Neural progenitor cell (in vitro differentiated cells): ENCODE measurements at regions not wholly inside any gene's neighbourhood (a gene's known extent, or its start where the extent isn't known, plus 50 kb on each side); places are given as distances from the start of the nearest gene placed in this dataset.

Source experiments
- DNase-seq: peaks from one replicate; pipeline ENCODE4 v3.0.0-alpha.2; 2016; ENCODE audit warnings: low spot score
- H2AFZ ChIP-seq: fragments of 200-600 bp; sonication (generic); replicated peaks from 2 replicates; pipeline ENCODE4 v1.6.1; 2016; ENCODE audit warnings: antibody characterized with exemption
- H3F3A ChIP-seq: fragments of 200-600 bp; sonication (generic); 2 replicates; pipeline ENCODE4 v1.6.1; 2016; ENCODE audit warnings: antibody characterized with exemption, low read depth
- H3K27ac ChIP-seq: fragments of 200-600 bp; sonication (generic); 2 replicates; pipeline ENCODE4 v1.5.1; 2016; ENCODE audit warnings: mild to moderate bottlenecking
- H3K27me3 ChIP-seq: fragments of 200-600 bp; sonication (generic); 2 replicates; pipeline ENCODE4 v1.6.1; 2016; ENCODE audit warnings: mild to moderate bottlenecking, moderate library complexity
- H3K36me3 ChIP-seq: fragments of 200-600 bp; sonication (generic); 2 replicates; pipeline ENCODE4 v1.5.1; 2016
- H3K4me1 ChIP-seq: fragments of 200-600 bp; sonication (generic); 2 replicates; pipeline ENCODE4 v1.6.1; 2016; ENCODE audit warnings: mixed run types
- H3K4me2 ChIP-seq: fragments of 200-600 bp; sonication (generic); 2 replicates; pipeline ENCODE4 v1.6.1; 2016
- H3K4me3 ChIP-seq: fragments of 200-600 bp; sonication (generic); 2 replicates; pipeline ENCODE4 v1.5.1; 2016
- H3K79me2 ChIP-seq: fragments of 200-600 bp; sonication (generic); 2 replicates; pipeline ENCODE4 v1.6.1; 2016; ENCODE audit warnings: low read depth
- H3K9ac ChIP-seq: fragments of 200-600 bp; sonication (generic); 2 replicates; pipeline ENCODE4 v1.6.1; 2016
- H3K9me3 ChIP-seq: fragments of 200-600 bp; sonication (generic); 2 replicates; pipeline ENCODE4 v1.5.1; 2016; ENCODE audit warnings: low read depth
- H4K20me1 ChIP-seq: fragments of 200-600 bp; sonication (generic); 2 replicates; pipeline ENCODE4 v1.6.1; 2016; ENCODE audit warnings: low read depth
- H3K27ac Mint-ChIP-seq: 3 replicates; pipeline ENCODE4 v1.8.0; 2021; ENCODE audit warnings: mixed read lengths
- H3K27me3 Mint-ChIP-seq: 2 replicates; pipeline ENCODE4 v1.8.0; 2022; ENCODE audit warnings: low read depth, mild to moderate bottlenecking, inconsistent platforms, moderate library complexity, mixed read lengths; ENCODE audit not compliant: insufficient read depth
- H3K36me3 Mint-ChIP-seq: 3 replicates; pipeline ENCODE4 v1.8.0; 2021; ENCODE audit warnings: mixed read lengths
- H3K4me1 Mint-ChIP-seq: 3 replicates; pipeline ENCODE4 v1.8.0; 2021; ENCODE audit warnings: mixed read lengths
- H3K4me3 Mint-ChIP-seq: 3 replicates; pipeline ENCODE4 v1.8.0; 2021; ENCODE audit warnings: mild to moderate bottlenecking, moderate library complexity, mixed read lengths
- H3K9me3 Mint-ChIP-seq: 3 replicates; pipeline ENCODE4 v1.8.0; 2020; ENCODE audit warnings: mixed read lengths
- CTCF ChIP-seq: fragments of 200-600 bp; sonication (generic); IDR thresholded peaks from 2 replicates; pipeline ENCODE4 v1.5.1; 2017; ENCODE audit warnings: antibody characterized with exemption, mild to moderate bottlenecking
- EZH2 ChIP-seq: fragments of 200-600 bp; sonication (generic); IDR thresholded peaks from 2 replicates; pipeline ENCODE4 v1.6.1; 2017; ENCODE audit warnings: antibody characterized with exemption, mild to moderate bottlenecking, moderate library complexity
- EZH2phosphoT487 ChIP-seq: fragments of 200-600 bp; sonication (generic); IDR thresholded peaks from 2 replicates; pipeline ENCODE4 v1.6.1; 2017; ENCODE audit warnings: antibody characterized with exemption

- Histone ChIP-seq H3K79me2 (no peaks in the 10 kb centered on the region), H3K4me2 (no peak overlapping the region), H3K27ac (no peak overlapping the region), H4K20me1 (no peaks in the 10 kb centered on the region), H3K4me3 (no peak overlapping the region), H3K27me3 (no peaks in the 10 kb centered on the region), H3K9ac (no peak overlapping the region), H2AFZ (no peak overlapping the region), H3K4me1 (no peaks in the 10 kb centered on the region), H3F3A (no peaks in the 10 kb centered on the region), H3K36me3 (no peaks in the 10 kb centered on the region), H3K9me3 (no peaks in the 10 kb centered on the region)
- Mint-ChIP-seq H3K27ac (no peak overlapping the region), H3K4me3 (no peak overlapping the region), H3K4me1 (peaks cover 5% of the 10 kb centered on the region), H3K9me3 (peaks cover 11% of the 10 kb centered on the region), H3K27me3 (peaks cover 3% of the 10 kb centered on the region), H3K36me3 (peaks cover 12% of the 10 kb centered on the region)
- no peak for DNase-seq
- TF ChIP-seq CTCF (no peak), EZH2 (no peak), EZH2phosphoT487 (no peak)
Measured at GRCh38 chr6:112786801-112787200, 439.7 kb downstream of the RFPL4B start.

- H3K4me3 ChIP-seq, result no peak overlapping the region
- no peaks in the 10 kb centered on the region for H3K79me2 ChIP-seq
- H3K36me3 Mint-ChIP-seq, result peaks cover 12% of the 10 kb centered on the region
- no peaks in the 10 kb centered on the region for H3K27me3 ChIP-seq
- H3K27ac ChIP-seq, result no peak overlapping the region
- H3K9ac ChIP-seq, result no peak overlapping the region
- H3K27me3 Mint-ChIP-seq, result peaks cover 3% of the 10 kb centered on the region
- no peak overlapping the region for H3K4me3 Mint-ChIP-seq
- no peak overlapping the region for H2AFZ ChIP-seq
- no peaks in the 10 kb centered on the region for H3F3A ChIP-seq
- H3K27ac Mint-ChIP-seq, result no peak overlapping the region
- H3K9me3 Mint-ChIP-seq, result peaks cover 9% of the 10 kb centered on the region
- no peaks in the 10 kb centered on the region for H3K36me3 ChIP-seq
- no peaks in the 10 kb centered on the region for H3K4me1 ChIP-seq
- DNase-seq, result no peak
- H3K9me3 ChIP-seq, result no peaks in the 10 kb centered on the region
- peaks cover 5% of the 10 kb centered on the region for H3K4me1 Mint-ChIP-seq
- TF ChIP-seq EZH2, result no peak
- TF ChIP-seq CTCF, result no peak
- no peak for TF ChIP-seq EZH2phosphoT487
- H4K20me1 ChIP-seq, result no peaks in the 10 kb centered on the region
- no peak overlapping the region for H3K4me2 ChIP-seq
Measured at GRCh38 chr6:112787371-112787770, 440.2 kb downstream of the RFPL4B start.

GRCh38 chr6:112795316-112795715 lies 448.2 kb downstream of the RFPL4B start:
- peaks cover 2% of the 10 kb centered on the region for H3K27me3 Mint-ChIP-seq
- peaks cover 23% of the 10 kb centered on the region for H3K9me3 Mint-ChIP-seq

More at GRCh38 chr6:112795316-112795715, 448.2 kb downstream of the RFPL4B start:
- no peaks in the 10 kb centered on the region for H3K79me2 ChIP-seq
- H3F3A ChIP-seq, result no peaks in the 10 kb centered on the region
- TF ChIP-seq EZH2phosphoT487, result no peak
- TF ChIP-seq CTCF, result no peak
- no peak for TF ChIP-seq EZH2
- H3K4me3 ChIP-seq, result no peak overlapping the region
- no peak overlapping the region for H3K4me2 ChIP-seq
- no peak overlapping the region for H3K4me3 Mint-ChIP-seq
- H3K27ac ChIP-seq, result no peak overlapping the region
- H3K36me3 Mint-ChIP-seq, result peaks cover 5% of the 10 kb centered on the region
- H4K20me1 ChIP-seq, result no peaks in the 10 kb centered on the region
- H3K4me1 ChIP-seq, result no peaks in the 10 kb centered on the region
- DNase-seq, result no peak
- no peak overlapping the region for H2AFZ ChIP-seq
- H3K9ac ChIP-seq, result no peak overlapping the region
- H3K27ac Mint-ChIP-seq, result no peak overlapping the region
- no peaks in the 10 kb centered on the region for H3K36me3 ChIP-seq
- no peaks in the 10 kb centered on the region for H3K9me3 ChIP-seq
- H3K4me1 Mint-ChIP-seq, result no peaks in the 10 kb centered on the region
- no peaks in the 10 kb centered on the region for H3K27me3 ChIP-seq
